H1 (cell line): ENCODE measurements at regions not wholly inside any gene's neighbourhood (a gene's known extent, or its start where the extent isn't known, plus 50 kb on each side); places are given as distances from the start of the nearest gene placed in this dataset.

Experiments used
- CTCF ChIA-PET: fragments of 300-600 bp; sonication (Branson Sonifier 250); formaldehyde crosslinking; loops from one replicate; lab custom pipeline; 2021; ENCODE audit not compliant: partially characterized antibody; lab: Charles Lee
- POLR2A ChIA-PET: fragments of 300-600 bp; sonication (Branson Sonifier 250); formaldehyde crosslinking; loops from one replicate; lab custom pipeline; 2021; ENCODE audit warnings: inconsistent platforms; ENCODE audit not compliant: partially characterized antibody; lab: Charles Lee
- DNase-seq, 2 experiments: peaks; one replicate each; pipeline versions ENCODE4 v3.0.0 to v3.0.0-alpha.2; 2010 to 2022; ENCODE audit warnings: low spot score in 2 of 2, low read depth in 1 of 2, mixed read lengths in 1 of 2
- FAIRE-seq: peaks from 2 replicates; lab custom pipeline; 2011; peaks lifted over from hg19 to GRCh38; lab: Jason Lieb, UNC
- H2AFZ ChIP-seq: 2 replicates; pipeline ENCODE4 v1.8.1; 2012; ENCODE audit warnings: low read length, inconsistent platforms
- H2AK5ac ChIP-seq: 2 replicates; pipeline ENCODE4 v1.6.1; 2013; ENCODE audit warnings: low read depth, low read length
- H2BK120ac ChIP-seq: replicated peaks from 2 replicates; pipeline ENCODE3; 2013; ENCODE audit warnings: low read depth, low read length, inconsistent platforms
- H2BK12ac ChIP-seq: 2 replicates; pipeline ENCODE4 v1.6.1; 2013; ENCODE audit warnings: low read depth, low read length
- H2BK15ac ChIP-seq: 2 replicates; pipeline ENCODE4 v1.6.1; 2013; ENCODE audit warnings: low read length
- H2BK20ac ChIP-seq: 2 replicates; pipeline ENCODE4 v1.6.1; 2013; ENCODE audit warnings: low read length
- H2BK5ac ChIP-seq: 2 replicates; pipeline ENCODE4 v1.6.1; 2013; ENCODE audit warnings: low read depth, low read length
- H3K14ac ChIP-seq: 2 replicates; pipeline ENCODE4 v1.6.1; 2013; ENCODE audit warnings: inconsistent platforms; ENCODE audit not compliant: insufficient read length
- H3K18ac ChIP-seq: 2 replicates; pipeline ENCODE4 v1.6.1; 2013; ENCODE audit warnings: low read length; ENCODE audit errors: extremely low read depth
- H3K23ac ChIP-seq: 2 replicates; pipeline ENCODE4 v1.6.1; 2013; ENCODE audit warnings: inconsistent platforms; ENCODE audit not compliant: insufficient read length
- H3K23me2 ChIP-seq: 2 replicates; pipeline ENCODE4 v1.6.1; 2013; ENCODE audit warnings: low read depth, low read length
- H3K27ac ChIP-seq: 2 replicates; pipeline ENCODE4 v1.6.1; 2011; ENCODE audit warnings: low read depth, low read length, inconsistent platforms
- H3K27me3 ChIP-seq, 4 experiments: replicated peaks in 1 of 4; 1 replicate in 1 of 4; 2 replicates in 3 of 4; pipeline versions ENCODE4 v1.6.1 to v1.8.1; 2011 to 2013; ENCODE audit warnings: low read length in 3 of 4, mild to moderate bottlenecking in 3 of 4, inconsistent platforms in 2 of 4, mixed read lengths in 2 of 4, moderate library complexity in 1 of 4; ENCODE audit not compliant: control insufficient read depth in 3 of 4, insufficient read depth in 3 of 4; ENCODE audit errors: extremely low read depth in 1 of 4
- H3K36me3 ChIP-seq, 4 experiments: 2 replicates each; pipeline versions ENCODE4 v1.6.1 to v1.8.1; 2011 to 2013; ENCODE audit warnings: mild to moderate bottlenecking in 4 of 4, low read length in 3 of 4, moderate library complexity in 2 of 4, control low read depth in 1 of 4, inconsistent platforms in 1 of 4; ENCODE audit not compliant: insufficient read depth in 4 of 4, control insufficient read depth in 2 of 4
- H3K4ac ChIP-seq: replicated peaks from 2 replicates; pipeline ENCODE3; 2013; ENCODE audit warnings: low read length, low read depth, mixed read lengths, inconsistent platforms; ENCODE audit not compliant: insufficient read length
- H3K4me1 ChIP-seq, 4 experiments: replicated peaks in 1 of 4; 1 replicate in 1 of 4; 2 replicates in 3 of 4; pipeline versions ENCODE4 v1.6.1 to v1.8.1; 2011 to 2013; ENCODE audit warnings: low read length in 3 of 4, inconsistent platforms in 2 of 4, mixed read lengths in 1 of 4; ENCODE audit not compliant: insufficient read depth in 4 of 4, control insufficient read depth in 3 of 4
- H3K4me2 ChIP-seq, 2 experiments: 2 replicates each; pipeline versions ENCODE4 v1.6.1 to v1.8.1; 2011 to 2013; ENCODE audit warnings: low read depth in 2 of 2, low read length in 2 of 2, control low read depth in 1 of 2, inconsistent platforms in 1 of 2, mild to moderate bottlenecking in 1 of 2; ENCODE audit not compliant: insufficient read depth in 1 of 2
- H3K4me3 ChIP-seq, 4 experiments: fragments of 200-600, 300-600 bp in 1 of 4; sonication (generic), shearing (Covaris generic), sonication (Bioruptor Twin) in 1 of 4; 2 replicates each; pipeline versions ENCODE4 v1.5.1 to v1.8.1; 2011 to 2016; ENCODE audit warnings: low read length in 4 of 4, low read depth in 3 of 4, control low read depth in 2 of 4, inconsistent platforms in 2 of 4, mild to moderate bottlenecking in 2 of 4, mixed read lengths in 1 of 4, moderate library complexity in 1 of 4; ENCODE audit not compliant: insufficient read depth in 2 of 4; ENCODE audit errors: extremely low read depth in 1 of 4
- H3K56ac ChIP-seq: replicated peaks from 2 replicates; pipeline ENCODE3; 2013; ENCODE audit warnings: low read depth, mild to moderate bottlenecking, mixed read lengths, low read length, inconsistent platforms; ENCODE audit not compliant: insufficient read length
- H3K79me1 ChIP-seq: 2 replicates; pipeline ENCODE4 v1.6.1; 2013; ENCODE audit warnings: low read depth, low read length, control low read depth
- H3K79me2 ChIP-seq, 2 experiments: 2 replicates each; pipeline versions ENCODE4 v1.6.1 to v1.8.1; 2012 to 2013; ENCODE audit warnings: low read length in 2 of 2, mild to moderate bottlenecking in 2 of 2, inconsistent platforms in 1 of 2; ENCODE audit not compliant: insufficient read depth in 2 of 2, control insufficient read depth in 1 of 2
- H3K9ac ChIP-seq, 4 experiments: replicated peaks in 1 of 4; 1 replicate in 1 of 4; 2 replicates in 3 of 4; pipeline versions ENCODE4 v1.6.1 to v1.8.1; 2011 to 2013; ENCODE audit warnings: low read depth in 3 of 4, low read length in 3 of 4, control low read depth in 2 of 4, mild to moderate bottlenecking in 2 of 4, moderate library complexity in 2 of 4, inconsistent platforms in 1 of 4; ENCODE audit errors: extremely low read depth in 1 of 4
- H3K9me3 ChIP-seq, 2 experiments: 2 replicates each; pipeline versions ENCODE4 v1.6.1 to v1.8.1; 2012 to 2013; ENCODE audit warnings: mild to moderate bottlenecking in 2 of 2, moderate library complexity in 2 of 2, control low read depth in 1 of 2, inconsistent platforms in 1 of 2, low read depth in 1 of 2, low read length in 1 of 2, mixed read lengths in 1 of 2; ENCODE audit not compliant: insufficient read depth in 2 of 2
- H4K20me1 ChIP-seq, 2 experiments: replicated peaks in 1 of 2; 2 replicates each; pipeline versions ENCODE3 to v1.8.1; 2011 to 2013; ENCODE audit warnings: inconsistent platforms in 2 of 2, low read length in 2 of 2, mild to moderate bottlenecking in 1 of 2; ENCODE audit not compliant: insufficient read depth in 2 of 2, control insufficient read depth in 1 of 2
- H4K5ac ChIP-seq: 2 replicates; pipeline ENCODE4 v1.6.1; 2013; ENCODE audit warnings: low read length, low read depth, mixed read lengths, inconsistent platforms; ENCODE audit not compliant: insufficient read length
- H4K8ac ChIP-seq: 2 replicates; pipeline ENCODE4 v1.8.0; 2013; ENCODE audit warnings: mild to moderate bottlenecking, moderate library complexity, low read length, inconsistent platforms; ENCODE audit not compliant: insufficient read depth; ENCODE audit errors: extremely low read depth
- H4K91ac ChIP-seq: replicated peaks from 2 replicates; pipeline ENCODE3; 2013; ENCODE audit warnings: low read length, mixed read lengths, inconsistent platforms; ENCODE audit not compliant: insufficient read length
- BACH1 ChIP-seq: IDR thresholded peaks from 2 replicates; pipeline ENCODE4 v1.6.1; 2012; ENCODE audit warnings: low read length, improper control_type of control experiment
- CBX5 ChIP-seq: fragments of 300-800, 300-1000 bp; sonication (generic); IDR thresholded peaks from 2 replicates; pipeline ENCODE4 v1.7.1; 2016; ENCODE audit warnings: antibody characterized with exemption, low read length, low read depth
- CBX8 ChIP-seq: fragments of 300-800, 300-1000 bp; sonication (generic); IDR thresholded peaks from 2 replicates; pipeline ENCODE4 v1.7.1; 2016; ENCODE audit warnings: low read depth, low read length, borderline replicate concordance
- CREB1 ChIP-seq: IDR thresholded peaks from 2 replicates; pipeline ENCODE4 v1.6.1; 2012; ENCODE audit warnings: inconsistent platforms
- GABPA ChIP-seq: IDR thresholded peaks from 2 replicates; pipeline ENCODE4 v1.6.1; 2011; ENCODE audit warnings: mild to moderate bottlenecking, low read length, moderate library complexity, borderline replicate concordance; ENCODE audit not compliant: insufficient read depth
- HDAC6 ChIP-seq: IDR thresholded peaks from one replicate; pipeline ENCODE4 v1.7.1; 2012; ENCODE audit warnings: low read depth, mild to moderate bottlenecking, inconsistent platforms, low read length, moderate library complexity
- JUN ChIP-seq: IDR thresholded peaks from 2 replicates; pipeline ENCODE4 v1.6.1; 2011; ENCODE audit warnings: low read depth, mild to moderate bottlenecking, improper control_type of control experiment, low read length
- POLR2AphosphoS5 ChIP-seq: IDR thresholded peaks from 2 replicates; pipeline ENCODE4 v1.6.1; 2011; ENCODE audit warnings: low read depth, low read length
- RFX5 ChIP-seq: IDR thresholded peaks from 2 replicates; pipeline ENCODE4 v1.6.1; 2011; ENCODE audit warnings: low read depth, low read length, improper control_type of control experiment, borderline replicate concordance
- SP2 ChIP-seq: IDR thresholded peaks from 2 replicates; pipeline ENCODE4 v1.6.1; 2012; ENCODE audit warnings: mild to moderate bottlenecking, low read length, inconsistent platforms
- TAF1 ChIP-seq: IDR thresholded peaks from 2 replicates; pipeline ENCODE4 v1.6.1; 2011; ENCODE audit warnings: mild to moderate bottlenecking, low read depth, low read length
- TCF12 ChIP-seq: IDR thresholded peaks from 2 replicates; pipeline ENCODE4 v1.6.1; 2011; ENCODE audit warnings: low read depth, mild to moderate bottlenecking, low read length
- WGBS, 2 experiments: shearing (Covaris generic) in 1 of 2; methylation state at CpG; one replicate each; pipeline versions ENCODE4 v1.1.6 to v1.1.7; 2013 to 2015; ENCODE audit warnings: low lambda C conversion rate in 2 of 2, mixed read lengths in 2 of 2, inconsistent platforms in 1 of 2, low coverage in 1 of 2, missing lambda C conversion rate in 1 of 2; ENCODE audit not compliant: insufficient replicate concordance in 2 of 2, insufficient coverage in 1 of 2, insufficient read length in 1 of 2; ENCODE audit errors: extremely low coverage in 1 of 2, missing lambda C conversion rate in 1 of 2; 5-methylcytosine and 5-hydroxymethylcytosine counted together

GRCh38 chr18:25650201-25650941 lies 298.4 kb upstream of the ZNF521 start:
- no peak overlapping the region for H3K23ac ChIP-seq
- H3K79me1 ChIP-seq: no peaks in the 10 kb centered on the region
- peaks cover 0 to 2% (median 0%) of the 10 kb centered on the region in 4 experiments; a peak in 2 of 7 replicates for H3K4me1 ChIP-seq
- no peak overlapping the region for H2BK120ac ChIP-seq
- H4K8ac ChIP-seq: no peak overlapping the region
- H2BK5ac ChIP-seq: no peak overlapping the region
- H3K27ac ChIP-seq: no peak overlapping the region
- no peak for DNase-seq
- H2AK5ac ChIP-seq: no peak overlapping the region
- no peak overlapping the region for H3K14ac ChIP-seq
- H2BK20ac ChIP-seq: no peak overlapping the region
- H3K36me3 ChIP-seq: no peaks in the 10 kb centered on the region
- H3K23me2 ChIP-seq: no peaks in the 10 kb centered on the region
- no peak overlapping the region for H4K5ac ChIP-seq
- no peak overlapping the region for H2BK15ac ChIP-seq
- FAIRE-seq: no peak
- H3K9me3 ChIP-seq: no peaks in the 10 kb centered on the region
- H3K4ac ChIP-seq: no peak overlapping the region
- no peak overlapping the region for H3K4me2 ChIP-seq
- 89% methylated on average over 4 of the region's 4 CpGs; no CpG with 5 or more reads in 1 of the 2 experiments for WGBS, 2 experiments
- H3K9ac ChIP-seq: no peak overlapping the region
- H3K79me2 ChIP-seq: no peaks in the 10 kb centered on the region
- no peak overlapping the region for H3K4me3 ChIP-seq
- H2BK12ac ChIP-seq: no peak overlapping the region
- H4K20me1 ChIP-seq: no peaks in the 10 kb centered on the region
- H3K56ac ChIP-seq: no peak overlapping the region
- no peak overlapping the region for H2AFZ ChIP-seq
- no peak overlapping the region for H3K18ac ChIP-seq
- no peaks in the 10 kb centered on the region for H3K27me3 ChIP-seq
- no peak overlapping the region for H4K91ac ChIP-seq
- TF ChIP-seq BACH1 (no peak), HDAC6 (no peak), CBX5 (no peak), CBX8 (no peak), JUN (no peak), GABPA (no peak), POLR2AphosphoS5 (no peak), RFX5 (no peak), CREB1 (no peak), SP2 (no peak), TCF12 (no peak), TAF1 (no peak)
- TF ChIP-seq, all 59 proteins: peak for 0
- CTCF ChIA-PET: interaction anchor here (0.6 to 0.7 kb wide), 2 partner anchors 20 to 772 kb away, joined by 3 to 8 read pairs; no protein-coding TSS in a partner anchor
- POLR2A ChIA-PET: no interaction called here
